Natural killer cell (primary cell): ENCODE measurements at regions not wholly inside any gene's neighbourhood (a gene's known extent, or its start where the extent isn't known, plus 50 kb on each side); places are given as distances from the start of the nearest gene placed in this dataset.

Experiments used
- ATAC-seq, 3 donors: fragments of 150-1000 bp in 2 of 3; fragments of 200-7000 bp in 1 of 3; cut with Tn5 transposase; 1 replicate in 1 of 3; 2 replicates in 2 of 3; pipeline ENCODE4 v1.10.0; 2021; ENCODE audit warnings: mild to moderate bottlenecking in 2 of 3, moderate library complexity in 2 of 3
- DNase-seq, 2 donors: peaks; one replicate each; pipeline versions ENCODE4 v3.0.0 to v3.0.0-alpha.2; 2013 to 2021; ENCODE audit warnings: mixed read lengths in 1 of 2
- H3K27ac ChIP-seq: one replicate; pipeline ENCODE4 v1.5.1; 2013; ENCODE audit warnings: mild to moderate bottlenecking, low read length
- H3K27me3 ChIP-seq: one replicate; pipeline ENCODE4 v1.6.1; 2013; ENCODE audit warnings: low read length; ENCODE audit not compliant: control insufficient read depth, insufficient read depth
- H3K36me3 ChIP-seq: one replicate; pipeline ENCODE4 v1.6.1; 2013; ENCODE audit warnings: low read length; ENCODE audit not compliant: control insufficient read depth, insufficient read depth
- H3K4me1 ChIP-seq: one replicate; pipeline ENCODE4 v1.6.1; 2013; ENCODE audit warnings: low read length; ENCODE audit not compliant: control insufficient read depth, insufficient read depth
- H3K4me3 ChIP-seq: one replicate; pipeline ENCODE4 v1.5.1; 2013; ENCODE audit warnings: low read length
- H3K9me3 ChIP-seq: one replicate; pipeline ENCODE4 v1.6.1; 2013; ENCODE audit warnings: low read length; ENCODE audit not compliant: control insufficient read depth, insufficient read depth
- H3K27ac Mint-ChIP-seq, 2 donors: one replicate each; pipeline ENCODE4 v1.8.0; 2022; ENCODE audit warnings: mild to moderate bottlenecking in 2 of 2, mixed read lengths in 2 of 2, moderate library complexity in 1 of 2
- H3K27me3 Mint-ChIP-seq, 2 donors: one replicate each; pipeline ENCODE4 v1.8.0; 2022; ENCODE audit warnings: low read depth in 2 of 2, mixed read lengths in 2 of 2
- H3K36me3 Mint-ChIP-seq: one replicate; pipeline ENCODE4 v1.8.0; 2022; ENCODE audit warnings: mixed read lengths
- H3K4me1 Mint-ChIP-seq, 2 donors: one replicate each; pipeline ENCODE4 v1.8.0; 2022; ENCODE audit warnings: mixed read lengths in 2 of 2
- H3K4me3 Mint-ChIP-seq: one replicate; pipeline ENCODE4 v1.8.0; 2022; ENCODE audit warnings: mild to moderate bottlenecking, moderate library complexity, mixed read lengths
- H3K9me3 Mint-ChIP-seq, 2 donors: one replicate each; pipeline ENCODE4 v1.8.0; 2022; ENCODE audit warnings: mixed read lengths in 2 of 2
- WGBS: methylation state at CpG from one replicate; pipeline ENCODE4 v1.1.7; 2013; ENCODE audit warnings: missing lambda C conversion rate; ENCODE audit not compliant: insufficient coverage; 5-methylcytosine and 5-hydroxymethylcytosine counted together
- intact Hi-C: fragments of 100-400 bp; cut with micrococcal nuclease; formaldehyde crosslinking; loops from one replicate; pipeline ENCODE4 v1.14.2; 2022
- TF ChIP-seq, protein P1 (sequence below): fragments of 200-600 bp; IDR thresholded peaks from one replicate; pipeline ENCODE4 v1.8.0; 2022; ENCODE audit warnings: antibody characterized with exemption

DNA sequence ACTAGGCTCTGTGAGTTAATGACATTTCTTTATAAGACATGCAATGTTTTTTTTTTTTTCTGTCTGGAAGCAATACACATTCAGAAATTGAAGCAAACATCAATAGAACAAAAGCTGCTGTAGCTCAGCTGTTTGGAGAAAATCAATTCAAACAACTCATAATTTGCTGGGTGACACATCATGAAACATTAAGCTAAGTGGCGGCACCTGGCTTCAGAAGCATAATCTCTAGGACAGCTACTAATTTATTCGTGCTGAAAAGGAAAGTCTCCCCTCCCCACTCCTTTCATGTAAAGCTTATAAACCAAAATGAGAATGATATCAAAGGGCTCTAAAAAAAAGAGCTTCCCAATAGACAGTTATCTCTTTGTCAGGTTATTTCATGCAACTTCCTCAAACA, 73.9 kb downstream of the LUZP4 start:
- no peak overlapping the region for H3K4me3 Mint-ChIP-seq
- Histone ChIP-seq H3K4me3 (no peak overlapping the region), H3K27ac (no peak overlapping the region), H3K36me3 (no peaks in the 10 kb centered on the region), H3K9me3 (no peaks in the 10 kb centered on the region), H3K4me1 (peaks cover 11% of the 10 kb centered on the region), H3K27me3 (peaks cover 2% of the 10 kb centered on the region)
- H3K27me3 Mint-ChIP-seq = peaks cover 16 to 60% of the 10 kb centered on the region in 2 donors
- DNase-seq (no peak), ATAC-seq (no peak)
- H3K4me1 Mint-ChIP-seq = peaks cover 18 to 29% of the 10 kb centered on the region in 2 donors
- WGBS = no CpG with 5 or more reads among the region's 2 CpGs
- no peaks in the 10 kb centered on the region for H3K36me3 Mint-ChIP-seq
- TF ChIP-seq, protein P1, sequence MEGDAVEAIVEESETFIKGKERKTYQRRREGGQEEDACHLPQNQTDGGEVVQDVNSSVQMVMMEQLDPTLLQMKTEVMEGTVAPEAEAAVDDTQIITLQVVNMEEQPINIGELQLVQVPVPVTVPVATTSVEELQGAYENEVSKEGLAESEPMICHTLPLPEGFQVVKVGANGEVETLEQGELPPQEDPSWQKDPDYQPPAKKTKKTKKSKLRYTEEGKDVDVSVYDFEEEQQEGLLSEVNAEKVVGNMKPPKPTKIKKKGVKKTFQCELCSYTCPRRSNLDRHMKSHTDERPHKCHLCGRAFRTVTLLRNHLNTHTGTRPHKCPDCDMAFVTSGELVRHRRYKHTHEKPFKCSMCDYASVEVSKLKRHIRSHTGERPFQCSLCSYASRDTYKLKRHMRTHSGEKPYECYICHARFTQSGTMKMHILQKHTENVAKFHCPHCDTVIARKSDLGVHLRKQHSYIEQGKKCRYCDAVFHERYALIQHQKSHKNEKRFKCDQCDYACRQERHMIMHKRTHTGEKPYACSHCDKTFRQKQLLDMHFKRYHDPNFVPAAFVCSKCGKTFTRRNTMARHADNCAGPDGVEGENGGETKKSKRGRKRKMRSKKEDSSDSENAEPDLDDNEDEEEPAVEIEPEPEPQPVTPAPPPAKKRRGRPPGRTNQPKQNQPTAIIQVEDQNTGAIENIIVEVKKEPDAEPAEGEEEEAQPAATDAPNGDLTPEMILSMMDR = no peak
- no peak overlapping the region for H3K27ac Mint-ChIP-seq
- H3K9me3 Mint-ChIP-seq = no peaks in the 10 kb centered on the region
- intact Hi-C loops = no loop called here

DNA sequence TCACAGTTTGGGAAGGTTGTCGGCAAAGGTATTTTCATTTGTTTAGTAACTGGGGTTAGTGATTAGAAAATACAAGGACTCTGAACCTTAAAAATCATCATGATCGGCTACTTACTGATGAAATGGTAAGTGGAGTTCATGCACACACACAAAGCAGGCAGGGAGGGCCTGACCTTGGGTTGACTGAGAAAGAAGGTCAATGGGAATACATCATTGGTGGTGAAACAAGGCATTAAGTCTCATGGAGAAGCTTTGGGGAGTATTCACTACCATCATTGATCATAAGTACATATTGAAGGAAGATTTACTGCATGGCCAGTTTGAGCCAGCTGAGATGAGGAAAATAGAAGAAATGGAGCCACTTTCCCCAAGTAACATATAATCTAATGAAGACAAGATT, 74.4 kb downstream of the LUZP4 start:
- Histone ChIP-seq H3K27ac (no peak overlapping the region), H3K4me3 (no peak overlapping the region), H3K27me3 (peaks cover 2% of the 10 kb centered on the region), H3K4me1 (peaks cover 11% of the 10 kb centered on the region), H3K36me3 (no peaks in the 10 kb centered on the region), H3K9me3 (no peaks in the 10 kb centered on the region)
- WGBS = 96% methylated on average over 2 of the region's 2 CpGs
- no peak for ATAC-seq
- H3K27me3 Mint-ChIP-seq = peaks cover 16 to 59% of the 10 kb centered on the region in 2 donors
- no peak for DNase-seq
- H3K4me3 Mint-ChIP-seq = no peak overlapping the region
- TF ChIP-seq, protein P1 = no peak
- no peak overlapping the region for H3K27ac Mint-ChIP-seq
- peaks cover 16 to 26% of the 10 kb centered on the region in 2 donors for H3K4me1 Mint-ChIP-seq
- intact Hi-C loops = no loop called here
- H3K36me3 Mint-ChIP-seq = no peaks in the 10 kb centered on the region
- no peaks in the 10 kb centered on the region for H3K9me3 Mint-ChIP-seq

DNA sequence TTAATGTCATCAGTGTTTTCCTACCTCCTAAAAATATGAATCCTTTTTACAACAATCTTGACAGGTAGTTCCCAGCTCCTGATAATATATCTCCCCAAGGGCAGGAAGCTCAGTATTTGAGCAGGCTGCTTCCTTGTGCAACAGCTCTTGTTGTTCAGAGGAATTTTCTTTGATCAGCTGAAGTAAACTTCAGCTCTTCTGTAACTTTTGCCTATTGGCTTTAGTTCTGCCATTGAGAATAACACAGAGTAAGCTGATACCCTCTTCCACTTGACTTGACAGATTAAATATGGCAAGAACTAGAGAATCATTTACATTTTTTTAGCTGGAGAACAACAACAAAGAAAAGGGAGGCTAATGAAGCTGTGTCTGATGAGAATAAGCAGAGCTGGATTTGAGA, 75.2 kb downstream of the LUZP4 start:
- TF ChIP-seq, protein P1 = no peak
- Mint-ChIP-seq H3K4me1 (peaks cover 16 to 26% of the 10 kb centered on the region in 2 donors), H3K9me3 (no peaks in the 10 kb centered on the region), H3K36me3 (no peaks in the 10 kb centered on the region), H3K27ac (no peak overlapping the region), H3K4me3 (no peak overlapping the region), H3K27me3 (peaks cover 16 to 62% of the 10 kb centered on the region in 2 donors)
- H3K9me3 ChIP-seq = no peaks in the 10 kb centered on the region
- H3K36me3 ChIP-seq = no peaks in the 10 kb centered on the region
- intact Hi-C loops = no loop called here
- no peak overlapping the region for H3K4me3 ChIP-seq
- peaks cover 11% of the 10 kb centered on the region for H3K4me1 ChIP-seq
- H3K27me3 ChIP-seq = peaks cover 2% of the 10 kb centered on the region
- no peak overlapping the region for H3K27ac ChIP-seq
- ATAC-seq (no peak), DNase-seq (no peak)

DNA sequence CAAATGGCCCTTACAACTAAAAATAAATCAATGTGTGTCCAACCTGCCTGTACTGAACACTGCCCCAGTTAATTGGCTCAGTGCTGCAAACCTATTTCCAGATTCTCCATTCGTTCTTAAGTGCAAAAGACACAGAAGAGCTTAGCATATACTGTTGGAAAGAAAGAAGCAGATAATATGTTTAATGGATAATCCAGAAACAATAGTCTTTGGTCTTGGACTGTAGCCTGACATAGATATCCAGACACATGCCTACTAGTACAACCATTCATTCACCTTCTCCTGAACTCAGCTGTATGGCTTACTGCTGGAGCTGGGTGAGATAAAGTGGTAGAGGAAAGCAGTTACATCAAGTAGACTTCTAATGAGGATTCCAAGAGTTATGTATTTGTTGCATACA, 77.0 kb downstream of the LUZP4 start:
- no peak overlapping the region for H3K27ac ChIP-seq
- peaks cover 11% of the 10 kb centered on the region for H3K4me1 ChIP-seq
- H3K36me3 Mint-ChIP-seq = no peaks in the 10 kb centered on the region
- TF ChIP-seq, protein P1 = no peak
- intact Hi-C loops = no loop called here
- no peak overlapping the region for H3K27ac Mint-ChIP-seq
- peaks cover 16 to 26% of the 10 kb centered on the region in 2 donors for H3K4me1 Mint-ChIP-seq
- DNase-seq (no peak), ATAC-seq (no peak)
- H3K27me3 Mint-ChIP-seq = peaks cover 16 to 58% of the 10 kb centered on the region in 2 donors
- H3K4me3 ChIP-seq = no peak overlapping the region
- H3K9me3 ChIP-seq = no peaks in the 10 kb centered on the region
- H3K36me3 ChIP-seq = no peaks in the 10 kb centered on the region
- no CpG with 5 or more reads among the region's 1 CpG for WGBS
- no peak overlapping the region for H3K4me3 Mint-ChIP-seq
- H3K27me3 ChIP-seq = peaks cover 2% of the 10 kb centered on the region
- H3K9me3 Mint-ChIP-seq = no peaks in the 10 kb centered on the region
